WTC11 (cell line): ENCODE measurements at regions not wholly inside any gene's neighbourhood (a gene's known extent, or its start where the extent isn't known, plus 50 kb on each side); places are given as distances from the start of the nearest gene placed in this dataset.

Experiments used
- CREB1 ChIP-seq: sonication (generic); formaldehyde crosslinking; IDR thresholded peaks from 2 replicates; pipeline ENCODE4 v1.8.0; 2023; ENCODE audit warnings: mild to moderate bottlenecking, missing genetic modification reagents
- OVOL2 ChIP-seq: fragments of 250-450 bp; sonication (Bioruptor Pico); IDR thresholded peaks from 2 replicates; pipeline ENCODE4 v1.9.0; 2021; ENCODE audit warnings: mild to moderate bottlenecking, borderline replicate concordance
- SP1 ChIP-seq: sonication (generic); formaldehyde crosslinking; conservative IDR thresholded peaks from 2 replicates; pipeline ENCODE4 v1.8.1; 2022; ENCODE audit warnings: missing genetic modification reagents
- TF ChIP-seq, protein P1 (sequence below): fragments of 200-600 bp; IDR thresholded peaks from 2 replicates; pipeline ENCODE4 v1.8.0; 2022; ENCODE audit warnings: antibody characterized with exemption

DNA sequence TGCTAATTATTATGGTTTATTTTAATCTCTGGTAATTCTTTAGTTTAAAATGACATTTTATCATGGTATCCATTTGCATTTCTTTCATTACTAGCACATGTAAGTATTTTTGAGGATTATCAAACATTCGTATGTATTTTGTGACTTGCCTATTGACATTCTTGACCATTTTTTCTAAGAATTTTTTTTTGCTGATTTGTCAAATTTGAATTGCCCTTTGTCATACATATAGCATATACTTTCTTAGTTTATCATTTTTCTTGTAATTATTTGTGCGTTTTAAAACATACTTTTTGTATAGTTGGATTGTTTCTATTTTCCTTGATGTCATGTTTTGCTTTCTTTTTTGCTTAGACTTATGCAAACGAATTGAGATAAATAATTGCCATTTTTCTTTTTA, 358.5 kb upstream of the RBMS3 start:
- TF ChIP-seq, protein P1, sequence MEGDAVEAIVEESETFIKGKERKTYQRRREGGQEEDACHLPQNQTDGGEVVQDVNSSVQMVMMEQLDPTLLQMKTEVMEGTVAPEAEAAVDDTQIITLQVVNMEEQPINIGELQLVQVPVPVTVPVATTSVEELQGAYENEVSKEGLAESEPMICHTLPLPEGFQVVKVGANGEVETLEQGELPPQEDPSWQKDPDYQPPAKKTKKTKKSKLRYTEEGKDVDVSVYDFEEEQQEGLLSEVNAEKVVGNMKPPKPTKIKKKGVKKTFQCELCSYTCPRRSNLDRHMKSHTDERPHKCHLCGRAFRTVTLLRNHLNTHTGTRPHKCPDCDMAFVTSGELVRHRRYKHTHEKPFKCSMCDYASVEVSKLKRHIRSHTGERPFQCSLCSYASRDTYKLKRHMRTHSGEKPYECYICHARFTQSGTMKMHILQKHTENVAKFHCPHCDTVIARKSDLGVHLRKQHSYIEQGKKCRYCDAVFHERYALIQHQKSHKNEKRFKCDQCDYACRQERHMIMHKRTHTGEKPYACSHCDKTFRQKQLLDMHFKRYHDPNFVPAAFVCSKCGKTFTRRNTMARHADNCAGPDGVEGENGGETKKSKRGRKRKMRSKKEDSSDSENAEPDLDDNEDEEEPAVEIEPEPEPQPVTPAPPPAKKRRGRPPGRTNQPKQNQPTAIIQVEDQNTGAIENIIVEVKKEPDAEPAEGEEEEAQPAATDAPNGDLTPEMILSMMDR = no peak
- no peak for TF ChIP-seq SP1 (CRISPR knock-in tag)
- TF ChIP-seq OVOL2 (CRISPR knock-in tag) = no peak
- TF ChIP-seq CREB1 = no peak
